ENCODE measurements at regions not wholly inside any gene's neighbourhood (a gene's known extent, or its start where the extent isn't known, plus 50 kb on each side); places are given as distances from the start of the nearest gene placed in this dataset.

- no peak for DNase-seq (ENCODE audit: low read depth in 4 of 4, low spot score in 3 of 4)
These were observed 865.2 kb downstream of the SORCS3 start for GRCh38 chr10:105506262-105506661.

GRCh38 chr10:105503714-105504113 lies 862.6 kb downstream of the SORCS3 start:
- DNase-seq (ENCODE audit: low read depth in 4 of 4, low spot score in 3 of 4), result no peak

DNA sequence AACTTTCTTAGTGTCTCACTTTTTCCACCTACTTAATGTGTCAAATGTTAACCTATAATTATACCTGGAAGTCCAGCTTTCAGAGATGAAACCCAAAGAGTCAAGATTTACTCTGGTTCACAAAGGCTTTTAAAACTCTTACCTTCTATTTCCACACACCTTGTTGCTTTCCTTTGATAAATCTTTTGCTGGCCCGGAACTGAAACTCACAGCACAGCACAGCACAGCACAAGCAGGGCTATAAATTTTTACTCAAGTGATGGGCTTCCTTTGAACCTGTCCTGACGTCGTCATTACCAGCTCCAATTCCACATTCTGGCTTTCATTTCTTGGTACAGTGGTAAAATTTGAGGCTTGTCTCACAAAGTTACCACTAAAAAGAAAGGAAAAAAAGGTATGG lies 861.0 kb downstream of the SORCS3 start:
- DNase-seq (ENCODE audit: low read depth in 4 of 4, low spot score in 3 of 4), result no peak

DNA sequence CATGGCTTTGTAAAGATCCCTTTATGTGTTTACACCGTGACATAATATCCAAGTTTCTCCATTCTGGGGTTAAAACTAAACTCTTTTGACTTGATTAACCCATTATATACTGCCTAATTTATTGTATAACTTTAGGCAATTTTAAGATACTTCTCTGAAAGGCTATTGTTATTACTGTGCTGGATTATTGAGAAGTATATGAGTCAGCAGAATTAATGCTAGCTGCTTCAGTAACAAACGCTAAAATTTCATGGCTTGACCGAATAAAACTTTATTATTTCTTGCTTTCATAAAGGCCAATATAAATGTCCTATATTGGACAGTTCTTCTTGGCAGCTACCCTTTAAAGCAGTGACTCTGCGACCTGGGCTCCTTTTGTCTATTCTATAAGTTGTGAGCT lies 853.9 kb downstream of the SORCS3 start:
- no peak for DNase-seq (ENCODE audit: low read depth in 4 of 4, low spot score in 3 of 4)

DNA sequence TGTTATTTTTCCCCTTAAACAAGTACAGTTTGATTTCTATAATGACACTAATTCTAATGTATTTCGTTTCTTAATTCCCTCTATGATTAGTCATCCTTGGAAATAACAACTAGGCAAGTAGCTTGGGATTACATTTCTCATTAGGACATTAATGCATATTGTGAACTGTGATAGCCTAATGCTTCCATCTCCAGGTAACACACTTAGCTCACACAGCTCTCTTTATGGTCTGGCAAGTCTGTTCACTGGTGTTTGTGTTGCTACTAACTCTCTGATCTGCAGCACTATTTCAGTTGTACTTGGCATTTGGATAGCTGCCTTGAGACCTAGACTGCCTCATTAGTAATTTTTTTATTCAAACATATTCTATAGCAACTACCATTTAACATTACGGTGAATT lies 853.2 kb downstream of the SORCS3 start:
- DNase-seq (ENCODE audit: low read depth in 4 of 4, low spot score in 3 of 4), result no peak

DNA sequence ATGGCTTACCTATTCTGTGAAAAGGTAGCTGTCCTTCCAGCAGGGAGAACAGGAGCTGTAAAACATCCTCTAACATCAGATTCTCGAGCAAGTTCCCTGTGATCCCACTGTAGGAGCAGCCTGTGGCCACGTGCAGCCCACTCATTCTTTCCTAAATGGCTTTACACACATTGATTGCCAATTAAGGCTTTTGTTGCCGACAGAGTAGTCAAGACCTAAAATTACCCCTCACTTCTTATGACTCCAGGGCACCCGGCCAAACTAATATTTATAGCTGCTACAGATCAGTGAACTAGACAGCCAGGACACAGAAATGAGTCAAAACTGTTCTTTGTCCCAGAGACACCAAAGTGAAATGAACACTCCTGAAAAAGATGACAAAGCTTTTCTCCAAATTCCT lies 832.1 kb downstream of the SORCS3 start:
- DNase-seq (ENCODE audit: low read depth in 4 of 4, low spot score in 3 of 4), result no peak

- no peak for DNase-seq (ENCODE audit: low read depth in 4 of 4, low spot score in 3 of 4)
These were observed 827.7 kb downstream of the SORCS3 start for GRCh38 chr10:105468759-105469158.

DNA sequence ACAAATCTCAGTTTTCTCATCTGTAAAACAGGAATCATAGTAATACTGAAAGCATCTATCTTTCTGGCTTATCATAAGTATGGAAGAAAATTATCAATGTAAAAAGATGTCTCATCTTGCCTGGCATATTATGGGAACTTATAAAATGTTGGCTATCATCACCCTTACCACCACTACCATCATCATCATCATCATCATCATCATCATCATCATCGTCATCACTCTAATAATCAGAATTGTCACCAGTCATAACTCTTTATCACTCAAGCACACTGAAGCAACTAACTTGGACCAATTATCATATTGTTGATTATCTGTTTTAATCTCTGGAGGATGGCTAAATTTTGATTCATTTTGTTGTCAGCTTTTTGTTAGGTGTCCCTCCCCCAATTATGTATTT lies 825.4 kb downstream of the SORCS3 start:
- DNase-seq (ENCODE audit: low read depth in 4 of 4, low spot score in 3 of 4), result no peak

DNA sequence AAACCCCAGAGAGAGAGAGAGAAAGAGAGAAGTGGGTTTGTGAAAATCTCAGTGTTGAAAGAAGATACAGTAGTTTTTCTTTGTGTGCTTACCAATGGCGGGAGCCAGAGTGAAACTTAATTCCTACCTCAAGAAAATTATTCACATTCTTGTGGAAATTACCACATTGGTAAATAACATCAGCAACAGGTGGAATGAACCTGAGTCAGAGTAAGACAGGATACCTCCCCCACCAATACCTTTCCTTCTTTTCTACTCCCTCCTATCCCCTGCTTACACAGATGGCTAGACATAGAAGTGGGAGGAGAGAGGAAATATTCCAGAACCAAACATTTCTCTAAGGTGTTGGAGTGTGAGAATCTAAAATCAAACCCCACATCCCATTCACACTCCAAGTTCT lies 793.9 kb downstream of the SORCS3 start:
- no peak for DNase-seq (ENCODE audit: low read depth in 4 of 4, low spot score in 3 of 4)

GRCh38 chr10:105413997-105414396 lies 772.9 kb downstream of the SORCS3 start:
- DNase-seq (ENCODE audit: low read depth in 4 of 4, low spot score in 3 of 4), result no peak

GRCh38 chr10:105409370-105409769 lies 768.3 kb downstream of the SORCS3 start:
- DNase-seq (ENCODE audit: low read depth in 4 of 4, low spot score in 3 of 4), result no peak

GRCh38 chr10:105406488-105406887 lies 765.4 kb downstream of the SORCS3 start:
- DNase-seq (ENCODE audit: low read depth in 4 of 4, low spot score in 3 of 4), result no peak

DNA sequence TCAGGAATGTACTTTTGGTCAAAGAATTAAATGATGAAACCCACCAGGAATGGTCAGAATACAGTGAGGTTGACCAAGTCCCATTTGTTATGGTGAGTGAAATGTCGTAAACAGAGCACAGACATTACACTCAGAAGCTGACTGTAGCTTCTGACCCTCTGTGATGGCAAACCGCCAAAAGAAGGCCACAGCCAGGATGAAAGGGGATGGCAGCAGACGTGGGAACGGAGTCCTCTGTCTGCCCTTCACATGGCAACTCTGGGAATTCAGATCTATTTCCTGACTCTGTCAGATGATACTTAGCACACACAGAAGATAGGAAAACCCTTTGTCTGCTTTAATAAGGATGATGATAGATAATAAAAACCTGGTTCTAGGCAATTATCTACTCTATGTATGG lies 757.1 kb downstream of the SORCS3 start:
- peak in 2 of 4 donors; percentile 8 to 14 for DNase-seq (ENCODE audit: low read depth in 4 of 4, low spot score in 3 of 4)

DNA sequence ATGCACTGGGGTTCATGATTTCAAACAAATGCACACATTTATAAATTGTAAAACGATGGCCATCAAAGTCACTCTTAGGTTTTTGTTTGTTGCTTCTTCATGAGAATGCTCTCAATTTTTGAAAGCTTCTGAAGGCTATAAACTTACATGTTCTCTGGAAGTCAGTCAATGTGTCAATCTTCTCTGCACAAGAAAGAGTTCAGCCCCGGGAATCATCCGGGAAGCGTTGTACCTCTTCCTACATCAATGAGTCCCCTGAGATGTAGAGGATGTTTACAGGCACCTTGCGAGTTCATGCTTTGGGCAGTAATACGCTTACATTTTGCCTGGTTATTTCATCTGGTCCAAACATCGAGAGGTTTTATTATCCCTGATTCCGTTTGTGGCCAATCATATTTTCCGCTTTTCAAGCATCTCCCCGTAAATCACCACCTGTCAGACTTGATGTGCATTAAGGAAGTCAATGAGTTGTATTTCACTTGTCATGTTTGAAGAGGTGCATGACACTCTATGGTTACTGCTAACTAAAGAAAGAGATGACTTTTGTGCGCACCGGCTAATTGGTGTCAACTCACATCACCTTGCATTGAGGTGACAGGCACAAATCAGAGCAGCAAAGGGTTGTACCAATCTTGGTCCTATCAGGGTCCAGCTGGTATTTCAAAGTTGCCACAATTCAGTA lies 750.7 kb downstream of the SORCS3 start:
- no peak for DNase-seq (ENCODE audit: low read depth in 4 of 4, low spot score in 3 of 4)

- no peak for DNase-seq (ENCODE audit: low read depth in 4 of 4, low spot score in 3 of 4)
These were observed 746.9 kb downstream of the SORCS3 start for GRCh38 chr10:105387971-105388370.

DNA sequence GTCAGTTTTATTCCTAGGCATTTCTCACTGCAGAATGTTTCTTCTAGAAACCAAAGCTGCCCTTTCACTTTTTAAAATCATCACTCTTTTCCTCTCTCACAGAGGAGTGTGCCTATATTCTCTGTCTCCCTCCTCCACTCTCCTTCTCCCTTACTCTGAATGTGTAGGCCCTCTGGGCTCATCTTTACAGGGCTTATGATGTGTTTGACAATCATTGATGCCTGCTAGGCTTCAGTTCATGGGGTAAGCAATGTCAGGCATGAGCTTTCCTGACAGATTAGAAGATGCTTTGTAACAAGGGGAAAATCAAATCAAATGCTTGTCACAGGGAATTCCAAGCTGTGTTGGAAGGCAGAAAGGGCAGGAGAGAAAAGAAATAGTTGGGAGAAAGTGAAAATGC lies 742.9 kb downstream of the SORCS3 start:
- no peak for DNase-seq (ENCODE audit: low read depth in 4 of 4, low spot score in 3 of 4)

GRCh38 chr10:105370692-105371091 lies 729.6 kb downstream of the SORCS3 start:
- DNase-seq (ENCODE audit: low read depth in 4 of 4, low spot score in 3 of 4), result no peak

- DNase-seq (ENCODE audit: low read depth in 4 of 4, low spot score in 3 of 4), result no peak
These were observed 718.6 kb downstream of the SORCS3 start for GRCh38 chr10:105359708-105360107.

DNA sequence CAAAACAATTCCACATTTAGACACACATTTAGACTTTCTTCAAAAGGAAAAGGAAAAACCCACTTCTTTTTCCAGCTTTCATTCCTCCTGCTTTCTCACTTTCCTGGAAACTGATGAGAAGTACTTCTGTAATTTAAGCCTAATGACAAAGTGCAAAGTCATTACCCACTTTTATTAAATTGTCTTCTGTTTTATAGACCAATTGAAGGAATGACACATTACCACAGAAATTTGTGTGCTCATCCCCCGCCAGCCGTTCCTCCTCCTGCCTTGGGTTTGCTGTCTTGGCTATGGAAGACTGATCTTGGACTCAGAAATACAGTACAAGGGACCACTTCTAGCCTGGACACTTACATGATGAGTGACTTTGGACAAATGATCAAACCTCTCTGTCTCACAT lies 717.8 kb downstream of the SORCS3 start:
- peak in 1 of 4 donors; percentile 37 for DNase-seq (ENCODE audit: low read depth in 4 of 4, low spot score in 3 of 4)

DNA sequence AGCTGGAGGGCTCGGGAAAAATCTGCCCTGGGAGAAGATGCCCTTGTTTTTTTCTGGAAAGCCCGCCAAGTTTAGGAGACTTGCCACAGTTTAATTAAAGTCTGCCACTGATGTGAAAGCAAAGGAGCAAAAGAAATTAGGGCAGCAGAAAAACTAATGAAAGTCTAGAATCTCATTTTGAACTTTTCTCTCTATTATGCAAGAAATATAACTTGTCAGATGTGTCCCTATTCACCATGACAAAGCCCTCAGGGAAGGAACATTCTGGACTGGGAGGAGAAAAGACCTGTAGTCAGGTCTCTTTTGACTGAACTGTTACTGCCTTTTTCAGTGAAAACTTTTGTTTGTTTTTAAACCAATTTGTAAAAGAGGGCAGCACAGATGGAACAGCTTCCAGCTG lies 715.5 kb downstream of the SORCS3 start:
- DNase-seq (ENCODE audit: low read depth in 4 of 4, low spot score in 3 of 4), result no peak

GRCh38 chr10:105354010-105354409 lies 712.9 kb downstream of the SORCS3 start:
- DNase-seq (ENCODE audit: low read depth in 4 of 4, low spot score in 3 of 4), result no peak

DNA sequence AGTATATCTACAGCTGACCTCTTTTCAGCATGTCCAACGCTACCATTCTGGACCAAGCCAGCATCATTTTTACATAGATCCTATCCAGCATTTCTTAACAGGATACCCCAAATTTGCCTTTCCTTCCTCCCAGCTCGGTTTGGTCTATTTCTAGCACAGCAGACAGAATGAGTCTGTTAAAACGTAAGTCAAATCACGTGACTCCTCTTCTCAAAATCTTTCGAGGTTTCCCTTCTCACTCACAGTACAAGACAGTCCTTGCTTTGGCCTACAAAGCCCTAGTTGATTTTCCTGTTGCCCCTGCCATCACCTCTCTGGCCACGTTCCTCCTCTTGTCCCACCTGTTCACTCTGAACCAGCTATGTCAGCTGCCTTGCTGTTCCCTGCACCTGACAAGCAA lies 711.7 kb downstream of the SORCS3 start:
- no peak for DNase-seq (ENCODE audit: low read depth in 4 of 4, low spot score in 3 of 4)

- DNase-seq (ENCODE audit: low read depth in 4 of 4, low spot score in 3 of 4), result no peak
These were observed 711.2 kb downstream of the SORCS3 start for GRCh38 chr10:105352281-105352680.
